ENCODE measurements at regions not wholly inside any gene's neighbourhood (a gene's known extent, or its start where the extent isn't known, plus 50 kb on each side); places are given as distances from the start of the nearest gene placed in this dataset.

GRCh38 chr3:164094546-164094945, 983.8 kb downstream of the SI start:
- no peak for TF ChIP-seq CTCF (IDR thresholded peaks at IDR 0.05; ENCODE audit: extremely low read depth, insufficient read depth, missing control alignments)
- in situ Hi-C loops (cut with MboI; ENCODE audit: low pct_unique_long_range_greater_than_20kb, low sequenced_read_pairs, unreplicated experiment), result no loop called here

GRCh38 chr3:164080208-164080607, 998.1 kb downstream of the SI start:
- in situ Hi-C loops (cut with MboI; ENCODE audit: low pct_unique_long_range_greater_than_20kb, low sequenced_read_pairs, unreplicated experiment), result no loop called here
- no peak for DNase-seq (ENCODE audit: low spot score)
- TF ChIP-seq CTCF (IDR thresholded peaks at IDR 0.05; ENCODE audit: extremely low read depth, insufficient read depth, missing control alignments), result no peak

More at GRCh38 chr3:164094546-164094945, 983.8 kb downstream of the SI start:
- no peak for DNase-seq (ENCODE audit: low spot score)

- TF ChIP-seq CTCF (IDR thresholded peaks at IDR 0.05; ENCODE audit: extremely low read depth, insufficient read depth, missing control alignments), result no peak
- in situ Hi-C loops (cut with MboI; ENCODE audit: low pct_unique_long_range_greater_than_20kb, low sequenced_read_pairs, unreplicated experiment), result no loop called here
- no peak for DNase-seq (ENCODE audit: low spot score)
These were observed 1014.0 kb downstream of the SI start for GRCh38 chr3:164064298-164064697.

GRCh38 chr3:164060923-164061322, 1017.4 kb downstream of the SI start:
- in situ Hi-C loops (cut with MboI; ENCODE audit: low pct_unique_long_range_greater_than_20kb, low sequenced_read_pairs, unreplicated experiment), result no loop called here
- no peak for TF ChIP-seq CTCF (IDR thresholded peaks at IDR 0.05; ENCODE audit: extremely low read depth, insufficient read depth, missing control alignments)
- no peak for DNase-seq (ENCODE audit: low spot score)

GRCh38 chr3:164049847-164050246, 1028.4 kb downstream of the SI start:
- no peak for DNase-seq (ENCODE audit: low spot score)
- in situ Hi-C loops (cut with MboI; ENCODE audit: low pct_unique_long_range_greater_than_20kb, low sequenced_read_pairs, unreplicated experiment), result no loop called here
- no peak for TF ChIP-seq CTCF (IDR thresholded peaks at IDR 0.05; ENCODE audit: extremely low read depth, insufficient read depth, missing control alignments)

- TF ChIP-seq CTCF (IDR thresholded peaks at IDR 0.05; ENCODE audit: extremely low read depth, insufficient read depth, missing control alignments), result no peak
- in situ Hi-C loops (cut with MboI; ENCODE audit: low pct_unique_long_range_greater_than_20kb, low sequenced_read_pairs, unreplicated experiment), result no loop called here
- no peak for DNase-seq (ENCODE audit: low spot score)
These were observed 1029.8 kb downstream of the SI start for GRCh38 chr3:164048451-164048850.

- TF ChIP-seq CTCF (IDR thresholded peaks at IDR 0.05; ENCODE audit: extremely low read depth, insufficient read depth, missing control alignments), result no peak
- in situ Hi-C loops (cut with MboI; ENCODE audit: low pct_unique_long_range_greater_than_20kb, low sequenced_read_pairs, unreplicated experiment), result no loop called here
- no peak for DNase-seq (ENCODE audit: low spot score)
These were observed 1037.3 kb downstream of the SI start for GRCh38 chr3:164040991-164041390.

All from GM13977 (cell line).